ENCODE measurements at regions not wholly inside any gene's neighbourhood (a gene's known extent, or its start where the extent isn't known, plus 50 kb on each side); places are given as distances from the start of the nearest gene placed in this dataset.

DNA sequence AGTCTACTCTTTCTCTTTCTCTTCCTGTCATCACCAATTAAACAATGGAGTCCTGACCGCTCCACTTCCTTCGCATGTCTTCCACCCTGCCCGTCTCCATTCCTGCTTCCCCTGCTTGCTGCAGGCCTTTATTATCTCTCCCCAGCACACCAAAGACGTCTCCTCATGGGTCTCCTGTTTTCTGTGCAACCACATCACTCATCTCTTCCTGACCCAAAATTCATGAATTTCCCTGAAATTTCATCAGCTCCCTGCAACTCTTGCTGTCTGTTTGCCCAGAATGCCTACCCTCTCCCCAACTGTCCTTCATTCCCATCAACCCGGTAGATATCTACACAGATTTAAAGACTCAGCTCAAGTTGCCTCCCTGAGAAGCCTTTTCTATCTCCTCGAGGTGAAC lies 76.7 kb upstream of the ALOX12 start:
- Histone ChIP-seq H4K5ac (ENCODE audit: insufficient read length, low read depth, low read length) (no peak overlapping the region), H4K8ac (ENCODE audit: extremely low read depth, insufficient read depth, low read length) (no peak overlapping the region), H4K91ac (replicated peaks; ENCODE audit: insufficient read length, low read length) (no peak overlapping the region), H3K27me3 (replicated peaks in 1 of 4; ENCODE audit: control insufficient read depth in 3 of 4, extremely low read depth in 1 of 4, insufficient read depth in 3 of 4, low read length in 3 of 4) (no peaks in the 10 kb centered on the region), H3K14ac (ENCODE audit: insufficient read length) (no peak overlapping the region), H2AK5ac (ENCODE audit: low read depth, low read length) (no peak overlapping the region), H3K4me3 (ENCODE audit: extremely low read depth in 1 of 4, insufficient read depth in 2 of 4, low read depth in 3 of 4, low read length in 4 of 4) (no peak overlapping the region), H2BK120ac (replicated peaks; ENCODE audit: low read depth, low read length) (no peak overlapping the region), H2AFZ (ENCODE audit: low read length) (no peak overlapping the region), H3K79me2 (ENCODE audit: control insufficient read depth in 1 of 2, insufficient read depth in 2 of 2, low read length in 2 of 2) (no peaks in the 10 kb centered on the region), H2BK12ac (ENCODE audit: low read depth, low read length) (no peak overlapping the region), H3K9me3 (ENCODE audit: insufficient read depth in 2 of 2, low read depth in 1 of 2, low read length in 1 of 2) (peaks cover 12 to 19% of the 10 kb centered on the region in 2 experiments), H3K18ac (ENCODE audit: extremely low read depth, low read length) (no peak overlapping the region), H3K23ac (ENCODE audit: insufficient read length) (no peak overlapping the region), H4K20me1 (replicated peaks in 1 of 2; ENCODE audit: control insufficient read depth in 1 of 2, insufficient read depth in 2 of 2, low read length in 2 of 2) (no peaks in the 10 kb centered on the region), H2BK20ac (ENCODE audit: low read length) (no peak overlapping the region), H3K4me1 (replicated peaks in 1 of 4; ENCODE audit: control insufficient read depth in 3 of 4, insufficient read depth in 4 of 4, low read length in 3 of 4) (no peaks in the 10 kb centered on the region), H3K4me2 (ENCODE audit: insufficient read depth in 1 of 2, low read depth in 2 of 2, low read length in 2 of 2) (no peak overlapping the region), H2BK15ac (ENCODE audit: low read length) (no peak overlapping the region), H3K23me2 (ENCODE audit: low read depth, low read length) (no peaks in the 10 kb centered on the region), H3K9ac (replicated peaks in 1 of 4; ENCODE audit: extremely low read depth in 1 of 4, low read depth in 3 of 4, low read length in 3 of 4) (no peak overlapping the region), H2BK5ac (ENCODE audit: low read depth, low read length) (no peak overlapping the region), H3K36me3 (ENCODE audit: control insufficient read depth in 2 of 4, insufficient read depth in 4 of 4, low read length in 3 of 4) (no peaks in the 10 kb centered on the region), H3K27ac (ENCODE audit: low read depth, low read length) (no peak overlapping the region), H3K4ac (replicated peaks; ENCODE audit: insufficient read length, low read depth, low read length) (no peak overlapping the region), H3K56ac (replicated peaks; ENCODE audit: insufficient read length, low read depth, low read length) (no peak overlapping the region), H3K79me1 (ENCODE audit: low read depth, low read length) (no peaks in the 10 kb centered on the region)
- ChIA-PET CTCF (ENCODE audit: partially characterized antibody) (interaction anchor here (1.0 to 2.9 kb wide), 2 partner anchors 85 to 232 kb away, joined by 3 to 10 read pairs; no protein-coding TSS in a partner anchor), POLR2A (ENCODE audit: partially characterized antibody) (no interaction called here)
- TF ChIP-seq HDAC6 (IDR thresholded peaks at IDR 0.05; ENCODE audit: low read depth, low read length) (no peak), TAF1 (IDR thresholded peaks at IDR 0.05; ENCODE audit: low read depth, low read length) (no peak), TAF7 (optimal IDR thresholded peaks at IDR 0.05; ENCODE audit: borderline replicate concordance, low read depth, low read length) (no peak), SP4 (IDR thresholded peaks at IDR 0.05; ENCODE audit: low read length) (no peak), EGR1 (IDR thresholded peaks at IDR 0.05; ENCODE audit: borderline replicate concordance, low read depth, low read length) (no peak), MAFK (IDR thresholded peaks at IDR 0.05; ENCODE audit: low read depth, low read length) (no peak), POU5F1 (IDR thresholded peaks at IDR 0.05; ENCODE audit: low read depth, low read length) (no peak), EP300 (IDR thresholded peaks at IDR 0.05; ENCODE audit: borderline replicate concordance in 1 of 2, low read depth in 2 of 2, low read length in 2 of 2) (no peak), GABPA (IDR thresholded peaks at IDR 0.05; ENCODE audit: borderline replicate concordance, insufficient read depth, low read length) (no peak)
- TF ChIP-seq, protein P1, sequence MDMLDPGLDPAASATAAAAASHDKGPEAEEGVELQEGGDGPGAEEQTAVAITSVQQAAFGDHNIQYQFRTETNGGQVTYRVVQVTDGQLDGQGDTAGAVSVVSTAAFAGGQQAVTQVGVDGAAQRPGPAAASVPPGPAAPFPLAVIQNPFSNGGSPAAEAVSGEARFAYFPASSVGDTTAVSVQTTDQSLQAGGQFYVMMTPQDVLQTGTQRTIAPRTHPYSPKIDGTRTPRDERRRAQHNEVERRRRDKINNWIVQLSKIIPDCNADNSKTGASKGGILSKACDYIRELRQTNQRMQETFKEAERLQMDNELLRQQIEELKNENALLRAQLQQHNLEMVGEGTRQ (IDR thresholded peaks at IDR 0.05; ENCODE audit: low read length), result no peak
- FAIRE-seq (no peak), DNase-seq (ENCODE audit: low read depth in 1 of 2, low spot score in 2 of 2) (no peak)
- 83% methylated on average over 6 of the region's 6 CpGs; no CpG with 5 or more reads in 1 of the 2 experiments for WGBS, 2 experiments (ENCODE audit: extremely low coverage in 1 of 2, insufficient coverage in 1 of 2, insufficient read length in 1 of 2, insufficient replicate concordance in 2 of 2, low coverage in 1 of 2, low lambda C conversion rate in 2 of 2, missing lambda C conversion rate in 1 of 2)
